Limb (tissue), 2 donors: ENCODE measurements at regions not wholly inside any gene's neighbourhood (a gene's known extent, or its start where the extent isn't known, plus 50 kb on each side); places are given as distances from the start of the nearest gene placed in this dataset.
"Not testable (repeated sequence)": the region's sequence is repeated elsewhere in the genome, so short reads cannot be mapped to it uniquely, and the experiment has no call there.

ENCODE experiments used
- DNase-seq, 2 donors: peaks; one replicate each; pipeline ENCODE4 v3.0.0-alpha.2; 2016; ENCODE audit errors: extremely low spot score in 2 of 2

DNA sequence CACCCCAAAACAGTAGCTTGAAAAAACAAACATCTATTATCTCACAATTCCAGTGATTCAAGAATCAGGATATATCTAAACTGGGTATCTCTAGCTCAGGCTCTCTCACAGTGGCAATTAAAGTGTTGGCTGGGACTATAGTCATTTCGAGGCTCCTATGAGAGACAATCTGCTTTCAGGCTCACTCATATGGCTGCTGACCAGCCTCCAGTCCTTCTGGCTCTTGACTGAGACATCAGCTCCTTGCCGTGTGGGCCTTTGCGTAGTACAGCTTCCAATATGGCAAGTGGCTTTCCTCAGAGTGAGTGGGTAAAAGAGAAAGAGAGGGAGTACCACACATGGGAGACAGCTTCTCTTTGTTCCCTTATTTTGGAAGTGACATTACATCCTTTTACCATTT, 327.2 kb downstream of the CENPW start:
- DNase-seq: no peak

DNA sequence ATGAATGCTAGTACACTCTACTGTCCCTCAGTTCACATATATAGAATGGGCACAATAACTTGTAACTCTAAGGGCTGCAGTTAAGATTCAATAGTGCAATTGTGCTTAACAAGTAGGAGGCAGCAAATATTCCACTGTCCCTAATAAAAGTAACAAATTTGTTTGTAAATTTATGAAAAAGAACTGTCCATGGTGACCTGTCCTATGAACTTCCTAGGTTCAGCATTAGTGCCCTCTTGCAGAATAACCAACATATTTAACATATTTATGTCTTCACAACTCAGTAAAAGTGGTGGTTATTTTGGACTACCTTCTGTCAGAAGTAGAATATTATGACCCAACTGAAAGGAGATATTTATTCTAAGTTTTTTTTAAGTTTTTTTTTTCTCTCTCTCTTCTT, 327.8 kb downstream of the CENPW start:
- no peak for DNase-seq

DNA sequence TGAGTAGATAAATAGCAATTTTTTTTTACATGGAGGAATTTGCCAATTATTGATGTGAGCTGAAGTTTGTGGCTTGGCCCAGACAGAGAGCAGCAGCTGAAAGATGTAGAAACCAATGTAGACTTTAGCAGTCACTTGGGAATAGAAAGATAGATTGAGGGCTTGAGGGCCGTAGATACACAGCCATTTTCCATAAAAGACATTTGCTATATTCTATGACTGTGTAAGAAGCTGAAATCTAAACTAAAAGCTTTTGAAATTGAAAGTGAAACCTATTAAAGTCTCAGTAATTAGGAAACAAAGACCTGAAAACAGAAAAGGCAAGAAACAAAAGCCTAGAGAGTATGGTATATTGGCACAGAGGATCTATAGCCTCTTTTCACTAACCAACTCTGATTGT, 332.7 kb downstream of the CENPW start:
- DNase-seq: no peak

DNA sequence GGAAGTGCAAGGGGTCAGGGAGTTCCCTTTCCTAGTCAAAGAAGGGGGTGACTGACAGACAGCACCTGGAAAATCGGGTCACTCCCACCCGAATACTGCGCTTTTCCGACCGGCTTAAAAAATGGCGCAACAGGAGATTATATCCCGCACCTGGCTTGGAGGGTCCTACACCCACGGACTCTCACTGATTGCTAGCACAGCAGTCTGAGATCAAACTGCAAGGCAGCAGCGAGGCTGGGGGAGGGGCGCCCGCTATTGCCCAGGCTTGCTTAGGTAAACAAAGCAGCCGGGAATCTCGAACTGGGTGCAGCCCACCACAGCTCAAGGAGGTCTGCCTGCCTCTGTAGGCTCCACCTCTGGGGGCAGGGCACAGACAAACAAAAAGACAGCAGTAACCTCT, 333.8 kb downstream of the CENPW start:
- not testable (repeated sequence) for DNase-seq

DNA sequence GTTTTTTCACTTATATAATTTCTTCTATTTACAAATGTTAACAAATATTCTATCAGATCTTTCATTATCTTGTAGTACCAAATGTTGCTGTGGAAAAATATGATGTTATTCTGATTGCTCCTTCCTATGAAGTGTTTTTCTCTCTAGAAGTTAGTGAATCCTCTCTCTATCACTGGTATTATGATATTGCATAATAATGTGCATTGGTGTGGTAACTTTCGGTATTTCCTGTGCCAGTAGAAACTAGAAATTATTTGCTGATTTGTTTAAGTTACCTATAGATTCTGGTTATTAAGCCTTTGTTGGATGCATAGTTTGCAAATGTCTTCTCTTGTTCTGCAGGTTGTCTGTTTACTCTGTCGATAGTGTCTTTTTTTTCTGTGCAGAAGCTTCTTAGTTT, 342.5 kb downstream of the CENPW start:
- no peak for DNase-seq

DNA sequence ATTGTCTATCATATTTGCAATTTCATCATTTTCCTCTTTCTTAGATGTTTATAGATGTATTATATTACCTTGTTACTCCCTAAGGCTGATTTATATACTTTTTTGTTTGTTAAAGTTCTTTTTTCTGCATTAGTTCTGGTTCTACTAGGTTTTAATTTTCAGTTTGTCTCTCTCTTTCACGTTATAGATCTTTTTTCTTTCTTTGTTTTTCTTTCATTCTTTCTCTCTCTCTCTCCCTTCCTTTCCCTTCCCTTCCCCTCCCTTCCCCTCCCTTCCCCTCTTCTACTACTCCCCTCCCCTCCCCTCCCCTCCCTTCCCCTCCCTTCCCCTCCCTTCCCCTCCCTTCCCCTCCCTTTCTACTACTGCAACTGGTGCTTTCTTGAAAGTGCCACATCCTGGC, 345.3 kb downstream of the CENPW start:
- DNase-seq: no peak

DNA sequence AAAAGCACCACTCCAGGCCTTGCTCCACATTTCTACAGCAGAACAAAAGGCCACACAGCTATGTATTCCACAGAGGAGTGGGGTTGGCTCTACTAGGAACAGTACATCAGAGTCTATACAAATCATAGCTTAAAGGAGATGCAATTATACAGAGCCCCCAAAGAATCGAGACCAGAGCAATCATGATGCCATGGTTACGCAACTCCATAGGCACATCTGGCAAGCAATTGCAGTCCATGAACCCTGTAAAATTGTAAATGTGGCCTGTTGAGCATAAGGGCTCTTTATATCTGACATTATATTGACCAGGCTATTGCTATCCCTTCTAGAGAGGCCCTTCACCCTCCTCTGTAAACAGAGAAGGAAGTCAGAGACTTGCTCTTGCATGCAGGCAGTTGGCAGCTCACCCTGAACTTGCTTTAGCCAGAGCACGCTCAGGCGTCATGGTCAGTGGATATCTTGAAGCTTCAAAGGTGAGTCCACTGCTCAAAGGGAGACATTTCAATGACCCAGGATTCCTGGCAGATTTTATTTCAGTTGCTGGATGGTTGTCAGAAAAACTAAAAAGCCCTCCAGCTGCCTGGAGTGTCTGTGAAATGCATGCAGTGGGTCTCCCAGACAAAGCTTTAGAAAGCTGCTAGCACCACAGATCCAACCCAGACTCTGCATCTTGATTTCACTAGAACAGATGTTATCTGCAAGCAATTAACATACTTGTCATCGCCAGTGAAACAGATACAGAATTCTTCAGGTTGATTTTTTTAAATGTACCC, 357.2 kb downstream of the CENPW start:
- DNase-seq: peak; percentile 32 to 53

DNA sequence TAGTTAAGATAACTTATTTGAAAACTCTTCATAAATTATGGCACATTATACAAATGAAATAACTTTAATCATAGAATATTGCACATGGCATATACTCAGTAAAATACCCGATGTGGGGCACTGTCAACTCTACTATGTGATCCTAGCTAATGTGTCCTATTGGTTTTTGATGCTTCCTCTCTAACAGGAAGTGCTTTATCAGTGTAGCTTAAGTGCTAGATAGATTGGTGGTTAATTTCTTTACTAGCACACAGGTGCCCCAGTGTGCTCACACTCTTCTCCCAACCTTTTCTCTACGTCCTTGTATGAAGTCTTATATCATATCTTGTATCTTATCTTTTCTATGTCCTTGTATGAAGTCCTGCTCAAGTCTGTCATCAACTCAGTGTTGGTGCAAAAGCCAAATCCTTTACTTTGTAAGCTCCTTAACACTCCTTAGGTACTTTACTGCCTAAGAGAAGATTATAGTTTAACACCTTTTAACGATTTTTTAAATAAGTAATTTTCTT, 358.9 kb downstream of the CENPW start:
- DNase-seq: no peak

DNA sequence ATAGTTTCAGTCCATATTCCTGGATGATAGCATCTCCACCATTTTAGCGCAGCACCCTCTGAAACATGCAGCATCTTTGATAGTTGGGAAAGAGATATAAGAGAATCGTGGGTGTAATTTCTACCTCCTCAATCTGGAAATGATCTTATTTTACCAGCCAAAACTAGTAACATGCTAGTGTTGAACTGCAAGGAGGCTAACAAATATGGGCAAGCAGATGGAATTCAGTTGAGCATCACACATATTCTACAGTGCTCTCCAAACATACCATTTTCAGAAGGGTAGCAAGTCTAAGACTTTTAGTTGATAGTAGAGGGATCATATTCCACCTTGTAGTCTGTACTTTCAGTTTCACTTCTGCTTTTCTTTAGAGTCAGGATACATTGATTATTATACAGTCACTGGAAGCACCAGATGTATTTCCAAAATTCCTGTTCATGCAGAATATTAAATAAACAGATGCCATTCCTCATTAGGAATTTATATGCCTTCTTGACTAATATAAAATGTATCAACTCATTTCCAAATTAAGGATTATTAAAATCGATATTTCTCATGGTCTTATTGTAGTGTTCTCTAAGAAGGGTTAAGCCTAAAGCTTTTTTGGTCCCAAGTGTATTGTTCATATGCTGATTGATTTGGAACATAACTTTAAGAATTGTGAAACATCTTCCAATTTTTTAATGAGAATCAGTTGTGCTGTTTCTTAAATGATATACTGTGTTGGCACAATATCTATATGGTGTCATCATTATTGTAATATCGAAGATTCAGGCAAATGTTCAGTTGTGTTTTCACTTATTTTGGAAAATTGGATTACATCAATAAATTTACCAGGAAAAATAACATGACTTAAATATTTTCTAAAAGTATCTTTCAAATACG, 362.0 kb downstream of the CENPW start:
- DNase-seq: peak in 1 of 2 donors; percentile 35

DNA sequence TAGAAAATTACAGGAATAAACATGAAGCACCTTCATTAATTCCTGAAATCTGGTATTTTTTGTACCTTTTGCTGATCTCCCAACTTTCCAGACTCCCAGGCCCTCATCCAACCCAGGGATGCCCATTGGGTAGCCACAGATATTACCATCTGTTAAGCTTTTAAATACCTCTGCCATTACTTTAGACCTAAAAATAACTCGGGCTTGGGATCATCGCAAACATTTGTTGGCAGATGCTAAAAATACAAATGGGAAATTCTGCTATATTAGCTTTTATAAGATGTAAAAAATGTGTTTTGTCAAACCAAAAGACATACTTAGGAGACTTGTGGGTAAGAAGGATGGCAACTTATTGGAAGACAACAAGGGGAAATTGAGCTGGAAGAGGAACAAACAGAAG, 376.1 kb downstream of the CENPW start:
- no peak for DNase-seq

DNA sequence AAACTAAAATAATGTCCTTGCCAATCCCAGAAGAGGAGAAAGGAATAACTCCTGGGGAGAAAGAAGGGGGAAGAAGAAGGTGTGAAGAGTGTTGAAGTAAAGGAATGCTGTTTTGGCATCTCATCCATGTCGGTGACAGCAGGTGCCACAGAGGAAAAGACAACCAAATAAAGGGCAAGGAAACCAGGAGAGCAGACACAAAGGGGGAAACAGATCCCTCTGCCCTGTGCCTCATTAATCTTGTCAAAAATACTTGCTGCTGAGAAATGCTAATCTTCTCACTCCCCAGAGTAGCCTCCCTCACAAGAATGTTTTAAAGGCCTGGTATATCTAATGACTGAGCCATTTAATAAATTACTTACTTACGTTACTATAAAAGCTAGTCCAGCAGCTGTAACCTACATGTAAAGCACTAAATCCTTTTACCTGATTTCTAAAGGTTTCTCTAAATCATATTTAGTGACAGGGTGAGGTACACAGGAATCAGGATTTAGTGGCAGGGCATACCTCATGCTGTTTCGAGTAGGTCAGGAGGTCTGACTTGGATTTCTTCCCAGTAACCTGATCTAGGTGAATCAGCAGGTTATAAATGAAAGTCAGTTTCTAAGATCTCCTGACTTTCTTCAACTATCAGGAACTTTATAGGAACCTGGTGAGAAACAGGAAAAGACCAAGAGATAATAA, 377.1 kb downstream of the CENPW start:
- DNase-seq: no peak

DNA sequence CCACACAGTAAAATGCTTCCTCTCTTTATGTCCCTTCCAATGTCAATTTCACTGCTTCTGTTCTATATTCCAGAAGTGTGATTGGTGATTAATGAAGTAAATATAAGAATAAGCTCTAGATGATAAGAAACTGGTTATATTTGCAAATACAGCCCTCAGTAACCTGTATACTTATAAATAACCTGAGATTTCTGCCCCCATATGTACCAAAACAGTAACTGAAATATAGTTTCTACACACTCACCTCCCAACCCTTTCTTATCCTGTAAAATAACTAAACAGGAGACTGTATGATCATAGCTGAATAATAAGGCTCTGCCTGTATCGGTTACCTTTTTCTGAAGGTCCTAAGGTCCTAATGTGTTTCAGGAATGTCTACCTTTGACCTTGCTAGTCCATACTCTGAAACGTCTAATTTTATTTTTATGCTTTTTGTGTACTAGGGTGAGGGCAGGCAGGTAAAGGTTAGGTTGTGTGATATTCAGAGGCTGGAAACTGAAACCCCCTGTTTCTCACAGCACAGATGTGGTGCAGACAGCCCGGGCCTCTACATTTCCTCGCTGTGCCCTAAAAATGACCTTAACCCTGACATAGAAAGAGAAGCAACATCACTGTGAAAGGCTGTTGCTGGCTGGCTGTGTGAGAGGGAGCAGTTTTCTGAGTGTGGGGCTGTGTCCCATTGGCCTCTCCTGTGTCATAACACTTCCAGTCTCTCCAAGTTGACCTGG, 378.8 kb downstream of the CENPW start:
- no peak for DNase-seq

DNA sequence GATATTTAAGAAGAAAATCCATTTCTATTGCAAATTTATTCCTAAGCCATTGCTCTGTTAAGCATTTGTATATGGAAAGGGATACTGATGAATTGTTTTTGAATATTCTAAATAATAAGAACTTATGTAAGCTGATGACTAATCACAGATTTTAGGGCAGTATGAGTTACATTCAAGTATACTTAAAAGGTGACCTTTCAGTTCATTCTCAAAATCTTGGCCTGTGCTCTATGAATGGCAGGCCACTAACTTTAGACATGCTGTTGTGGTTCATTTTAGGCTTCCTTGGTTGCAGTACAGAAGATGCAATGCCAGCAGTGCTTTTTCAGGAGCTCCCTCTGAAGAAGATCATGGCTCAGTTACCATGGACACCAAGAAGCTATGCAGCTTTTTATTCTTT, 380.4 kb downstream of the CENPW start:
- DNase-seq: no peak

DNA sequence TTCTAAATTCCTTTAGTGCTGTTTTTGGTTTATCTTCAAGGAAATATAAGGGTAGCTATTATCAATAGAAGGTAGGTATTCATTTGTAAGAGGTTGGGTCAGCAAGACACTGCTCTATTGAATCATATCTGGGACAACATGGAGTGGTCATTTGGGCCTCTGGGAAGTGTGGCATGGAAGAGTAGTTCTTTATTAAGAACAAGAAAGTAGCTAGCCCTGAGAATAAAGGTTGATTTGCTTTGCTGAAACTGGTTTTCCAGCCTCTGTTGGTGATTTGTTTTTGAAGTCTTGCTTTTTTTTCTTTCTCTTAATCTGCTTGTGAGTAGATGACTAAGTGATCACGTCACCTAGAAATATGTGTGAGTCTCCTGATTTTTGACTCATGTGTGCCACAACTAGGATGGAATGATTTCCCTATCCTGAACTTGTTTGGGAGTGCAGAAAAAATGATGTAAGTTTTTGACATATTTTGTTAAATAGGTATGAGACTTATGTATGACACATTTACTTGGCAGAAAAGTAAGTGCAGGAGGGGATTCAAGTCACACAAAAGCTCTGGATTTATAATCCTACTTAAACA, 381.8 kb downstream of the CENPW start:
- no peak for DNase-seq

DNA sequence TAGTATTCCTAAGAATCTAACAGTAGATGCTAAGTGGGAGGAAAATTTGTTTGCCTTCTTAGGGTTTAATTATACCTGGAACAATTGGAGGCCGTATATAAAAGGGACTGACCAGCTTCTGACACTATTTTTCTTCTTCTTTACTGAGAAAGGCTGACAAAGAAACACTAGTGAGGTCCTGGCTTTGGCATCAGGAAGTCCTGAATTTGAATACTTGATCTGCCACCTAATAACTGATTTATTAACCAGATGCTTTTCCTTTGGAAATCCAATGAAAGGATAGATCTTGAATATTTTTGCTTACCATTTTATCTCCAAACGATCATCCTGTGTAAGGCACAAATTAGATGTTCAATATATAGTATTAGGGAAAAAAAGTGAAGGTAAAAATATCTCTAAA, 382.5 kb downstream of the CENPW start:
- DNase-seq: no peak

DNA sequence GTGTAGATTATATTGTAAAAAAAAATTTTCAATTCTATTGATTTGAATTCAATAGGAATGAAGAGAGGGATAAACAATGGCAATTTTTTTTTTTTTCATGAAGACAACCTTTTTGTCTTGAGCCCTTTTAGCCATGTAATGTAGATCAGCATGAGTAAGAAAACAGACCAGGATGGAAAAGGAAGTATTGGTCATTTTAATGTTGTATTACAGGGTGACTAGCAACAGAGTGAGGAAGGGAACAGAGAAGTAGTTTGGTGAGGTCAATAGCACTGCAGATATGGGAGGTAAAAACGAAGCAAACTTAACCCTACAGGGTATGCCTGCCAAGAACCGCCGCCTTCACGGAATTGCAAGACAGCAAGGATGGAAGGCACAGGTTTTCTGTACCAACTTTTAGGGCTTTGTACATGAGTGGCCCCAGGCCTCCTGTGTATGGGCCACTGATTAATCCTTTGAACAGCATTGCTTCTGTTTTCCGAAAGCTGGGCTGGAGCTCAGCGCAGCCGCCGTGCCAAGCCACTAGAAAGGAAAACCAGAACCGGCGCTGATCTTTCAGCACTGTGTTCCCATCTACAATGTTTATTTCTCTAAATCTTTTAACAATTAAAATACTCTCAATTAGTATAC, 383.7 kb downstream of the CENPW start:
- DNase-seq: no peak

DNA sequence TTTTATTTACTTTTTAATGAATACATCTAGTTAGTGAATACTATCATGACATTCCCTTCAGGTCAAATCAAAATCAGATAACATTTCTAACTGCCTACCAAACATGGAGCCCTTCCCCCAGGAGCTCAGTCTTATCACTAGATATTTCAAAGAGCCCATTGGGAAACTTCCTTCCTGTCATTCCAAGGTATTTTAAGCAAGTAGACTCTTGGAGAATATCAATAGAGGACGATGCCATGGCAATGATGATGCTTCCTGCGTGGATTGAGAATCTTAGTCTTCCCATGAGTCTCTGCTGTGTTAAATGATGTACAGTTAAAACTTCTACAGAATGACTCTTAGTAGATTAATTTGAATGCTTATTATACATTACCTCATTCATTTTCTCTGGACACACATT, 384.9 kb downstream of the CENPW start:
- DNase-seq: no peak

DNA sequence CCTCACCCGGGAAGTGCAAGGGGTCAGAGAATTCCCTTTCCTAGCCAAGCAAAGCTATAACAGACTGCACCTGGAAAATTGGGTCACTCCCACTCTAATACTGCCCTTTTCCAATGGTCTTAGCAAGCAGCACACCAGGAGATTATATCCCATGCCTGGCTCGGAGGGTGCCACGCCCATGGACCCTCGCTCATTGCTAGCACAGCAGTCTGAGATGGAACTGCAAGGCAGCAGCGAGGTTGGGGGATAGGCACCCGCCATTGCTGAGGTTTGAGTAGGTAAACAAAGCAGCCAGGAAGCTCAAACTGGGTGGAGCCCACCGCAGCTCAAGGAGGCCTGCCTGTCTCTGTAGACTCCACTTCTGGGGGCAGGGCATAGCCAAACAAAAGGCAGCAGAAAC, 386.5 kb downstream of the CENPW start:
- not testable (repeated sequence) for DNase-seq

DNA sequence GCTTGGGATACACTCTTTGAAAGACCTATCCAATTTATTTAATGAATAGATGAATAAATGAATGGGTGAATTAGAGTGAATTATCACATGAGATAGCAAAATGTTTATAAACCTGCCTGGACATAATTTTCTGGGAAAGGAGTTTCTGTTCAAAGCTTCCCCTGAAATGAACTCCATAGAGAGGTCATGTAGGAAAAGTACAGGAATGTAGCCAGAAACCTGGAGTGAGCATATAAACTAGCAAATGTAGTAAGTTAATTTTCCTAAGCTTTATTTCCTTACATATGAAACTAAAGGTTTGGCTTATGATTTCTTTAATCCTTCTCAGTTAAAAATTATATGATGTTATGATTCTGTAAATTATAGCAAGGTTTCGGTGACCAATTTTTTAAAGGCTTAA, 380.3 kb upstream of the RSPO3 start:
- no peak for DNase-seq

DNA sequence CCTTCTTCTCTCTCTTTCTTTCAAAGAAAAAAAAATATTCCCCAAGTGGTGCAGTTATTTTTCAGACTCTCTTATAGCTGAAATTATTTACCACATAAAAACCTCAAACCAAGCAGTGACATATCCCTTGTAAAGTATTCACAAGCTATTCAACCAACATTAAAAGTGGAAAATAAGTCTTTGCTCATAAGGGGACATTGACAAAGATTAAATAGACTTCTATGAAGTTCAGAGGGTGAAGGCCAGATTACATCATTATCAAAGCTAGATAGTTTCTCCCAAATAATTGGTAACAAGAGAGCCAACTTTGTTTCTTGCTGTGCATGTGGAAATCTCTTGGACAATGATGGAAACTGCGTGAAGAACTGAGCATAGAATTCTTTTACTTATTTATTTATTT, 379.8 kb upstream of the RSPO3 start:
- DNase-seq: no peak

DNA sequence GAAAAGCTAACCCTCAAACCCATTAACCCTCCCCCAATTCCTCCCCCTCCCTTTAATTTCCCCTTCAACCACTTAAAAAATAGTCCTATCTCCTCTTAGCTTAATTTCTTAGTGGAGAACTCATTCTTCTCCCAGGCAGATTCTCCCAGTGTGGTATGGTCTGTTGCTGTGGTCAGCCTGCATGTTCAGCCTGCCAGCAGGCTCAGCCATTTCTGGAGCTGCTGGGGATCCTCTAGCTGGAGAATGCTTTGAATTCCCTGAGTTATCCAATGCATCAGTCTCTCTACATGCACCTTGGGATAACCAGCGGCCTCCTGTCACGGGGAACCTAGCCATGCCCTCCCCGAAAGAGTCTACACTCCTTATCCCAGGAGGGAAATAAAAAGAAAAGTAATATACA, 375.4 kb upstream of the RSPO3 start:
- no peak for DNase-seq
